ENCODE measurements at regions not wholly inside any gene's neighbourhood (a gene's known extent, or its start where the extent isn't known, plus 50 kb on each side); places are given as distances from the start of the nearest gene placed in this dataset.
"Not testable (repeated sequence)": the region's sequence is repeated elsewhere in the genome, so short reads cannot be mapped to it uniquely, and the experiment has no call there.

GRCh38 chr14:59017285-59017965, 171.0 kb upstream of the DAAM1 start:
- no peaks in the 10 kb centered on the region for H3K4me1 ChIP-seq (ENCODE audit: control insufficient read depth, insufficient read depth, low read length)
- no peaks in the 10 kb centered on the region for H3K27me3 ChIP-seq (ENCODE audit: control insufficient read depth, insufficient read depth, low read length)
- H3K36me3 ChIP-seq (ENCODE audit: control insufficient read depth, insufficient read depth, low read length) = no peaks in the 10 kb centered on the region
- H3K4me3 ChIP-seq (ENCODE audit: low read depth, low read length) = no peak overlapping the region
- no peaks in the 10 kb centered on the region for H3K9me3 ChIP-seq (ENCODE audit: control insufficient read depth, insufficient read depth, low read length)
- no peak overlapping the region for H3K9ac ChIP-seq (ENCODE audit: low read depth, low read length)

GRCh38 chr14:59018460-59018859, 170.0 kb upstream of the DAAM1 start:
- H3K9ac ChIP-seq (ENCODE audit: low read depth, low read length) = no peak overlapping the region
- H3K36me3 ChIP-seq (ENCODE audit: control insufficient read depth, insufficient read depth, low read length) = no peaks in the 10 kb centered on the region
- H3K27me3 ChIP-seq (ENCODE audit: control insufficient read depth, insufficient read depth, low read length) = no peaks in the 10 kb centered on the region
- H3K4me1 ChIP-seq (ENCODE audit: control insufficient read depth, insufficient read depth, low read length) = no peaks in the 10 kb centered on the region
- H3K4me3 ChIP-seq (ENCODE audit: low read depth, low read length) = no peak overlapping the region
- H3K9me3 ChIP-seq (ENCODE audit: control insufficient read depth, insufficient read depth, low read length) = no peaks in the 10 kb centered on the region

- Histone ChIP-seq H3K27me3 (ENCODE audit: control insufficient read depth, insufficient read depth, low read length) (no peaks in the 10 kb centered on the region), H3K9ac (ENCODE audit: low read depth, low read length) (no peak overlapping the region), H3K9me3 (ENCODE audit: control insufficient read depth, insufficient read depth, low read length) (no peaks in the 10 kb centered on the region), H3K36me3 (ENCODE audit: control insufficient read depth, insufficient read depth, low read length) (no peaks in the 10 kb centered on the region), H3K4me3 (ENCODE audit: low read depth, low read length) (no peak overlapping the region), H3K4me1 (ENCODE audit: control insufficient read depth, insufficient read depth, low read length) (no peaks in the 10 kb centered on the region)
Measured at GRCh38 chr14:59018978-59019377, 169.5 kb upstream of the DAAM1 start.

GRCh38 chr14:59020382-59020781, 168.1 kb upstream of the DAAM1 start:
- Histone ChIP-seq H3K9me3 (ENCODE audit: control insufficient read depth, insufficient read depth, low read length) (no peaks in the 10 kb centered on the region), H3K4me1 (ENCODE audit: control insufficient read depth, insufficient read depth, low read length) (no peaks in the 10 kb centered on the region), H3K27me3 (ENCODE audit: control insufficient read depth, insufficient read depth, low read length) (no peaks in the 10 kb centered on the region), H3K9ac (ENCODE audit: low read depth, low read length) (no peak overlapping the region), H3K36me3 (ENCODE audit: control insufficient read depth, insufficient read depth, low read length) (no peaks in the 10 kb centered on the region), H3K4me3 (ENCODE audit: low read depth, low read length) (no peak overlapping the region)

GRCh38 chr14:59022144-59022543, 166.3 kb upstream of the DAAM1 start:
- Histone ChIP-seq H3K27me3 (ENCODE audit: control insufficient read depth, insufficient read depth, low read length) (no peaks in the 10 kb centered on the region), H3K4me1 (ENCODE audit: control insufficient read depth, insufficient read depth, low read length) (no peaks in the 10 kb centered on the region), H3K4me3 (ENCODE audit: low read depth, low read length) (no peak overlapping the region), H3K9me3 (ENCODE audit: control insufficient read depth, insufficient read depth, low read length) (no peaks in the 10 kb centered on the region), H3K36me3 (ENCODE audit: control insufficient read depth, insufficient read depth, low read length) (no peaks in the 10 kb centered on the region), H3K9ac (ENCODE audit: low read depth, low read length) (no peak overlapping the region)

GRCh38 chr14:59026081-59026480, 162.4 kb upstream of the DAAM1 start:
- H3K9ac ChIP-seq (ENCODE audit: low read depth, low read length) = no peak overlapping the region
- H3K27me3 ChIP-seq (ENCODE audit: control insufficient read depth, insufficient read depth, low read length) = no peaks in the 10 kb centered on the region
- no peaks in the 10 kb centered on the region for H3K36me3 ChIP-seq (ENCODE audit: control insufficient read depth, insufficient read depth, low read length)
- peaks cover 3% of the 10 kb centered on the region for H3K4me1 ChIP-seq (ENCODE audit: control insufficient read depth, insufficient read depth, low read length)
- H3K4me3 ChIP-seq (ENCODE audit: low read depth, low read length) = no peak overlapping the region
- H3K9me3 ChIP-seq (ENCODE audit: control insufficient read depth, insufficient read depth, low read length) = no peaks in the 10 kb centered on the region

- not testable (repeated sequence) for H3K4me3 ChIP-seq (ENCODE audit: low read depth, low read length)
Measured at GRCh38 chr14:59026640-59027039, 161.8 kb upstream of the DAAM1 start.

GRCh38 chr14:59028476-59029202, 159.8 kb upstream of the DAAM1 start:
- Histone ChIP-seq H3K4me1 (ENCODE audit: control insufficient read depth, insufficient read depth, low read length) (peaks cover 3% of the 10 kb centered on the region), H3K9ac (ENCODE audit: low read depth, low read length) (no peak overlapping the region), H3K9me3 (ENCODE audit: control insufficient read depth, insufficient read depth, low read length) (no peaks in the 10 kb centered on the region), H3K4me3 (ENCODE audit: low read depth, low read length) (no peak overlapping the region), H3K27me3 (ENCODE audit: control insufficient read depth, insufficient read depth, low read length) (no peaks in the 10 kb centered on the region), H3K36me3 (ENCODE audit: control insufficient read depth, insufficient read depth, low read length) (no peaks in the 10 kb centered on the region)

More at GRCh38 chr14:59026640-59027039, 161.8 kb upstream of the DAAM1 start:
- H3K36me3 ChIP-seq (ENCODE audit: control insufficient read depth, insufficient read depth, low read length); H3K9me3 ChIP-seq (ENCODE audit: control insufficient read depth, insufficient read depth, low read length); H3K9ac ChIP-seq (ENCODE audit: low read depth, low read length); H3K4me1 ChIP-seq (ENCODE audit: control insufficient read depth, insufficient read depth, low read length); H3K27me3 ChIP-seq (ENCODE audit: control insufficient read depth, insufficient read depth, low read length): not testable (repeated sequence)

GRCh38 chr14:59032826-59033225, 155.6 kb upstream of the DAAM1 start:
- Histone ChIP-seq H3K36me3 (ENCODE audit: control insufficient read depth, insufficient read depth, low read length) (no peaks in the 10 kb centered on the region), H3K9me3 (ENCODE audit: control insufficient read depth, insufficient read depth, low read length) (no peaks in the 10 kb centered on the region), H3K9ac (ENCODE audit: low read depth, low read length) (no peak overlapping the region), H3K4me3 (ENCODE audit: low read depth, low read length) (no peak overlapping the region), H3K27me3 (ENCODE audit: control insufficient read depth, insufficient read depth, low read length) (no peaks in the 10 kb centered on the region), H3K4me1 (ENCODE audit: control insufficient read depth, insufficient read depth, low read length) (peaks cover 3% of the 10 kb centered on the region)

- no peaks in the 10 kb centered on the region for H3K36me3 ChIP-seq (ENCODE audit: control insufficient read depth, insufficient read depth, low read length)
- H3K4me3 ChIP-seq (ENCODE audit: low read depth, low read length) = no peak overlapping the region
- no peak overlapping the region for H3K9ac ChIP-seq (ENCODE audit: low read depth, low read length)
- no peaks in the 10 kb centered on the region for H3K27me3 ChIP-seq (ENCODE audit: control insufficient read depth, insufficient read depth, low read length)
- no peaks in the 10 kb centered on the region for H3K4me1 ChIP-seq (ENCODE audit: control insufficient read depth, insufficient read depth, low read length)
- no peaks in the 10 kb centered on the region for H3K9me3 ChIP-seq (ENCODE audit: control insufficient read depth, insufficient read depth, low read length)
Measured at GRCh38 chr14:59036134-59036533, 152.3 kb upstream of the DAAM1 start.

- no peaks in the 10 kb centered on the region for H3K36me3 ChIP-seq (ENCODE audit: control insufficient read depth, insufficient read depth, low read length)
- H3K9me3 ChIP-seq (ENCODE audit: control insufficient read depth, insufficient read depth, low read length) = no peaks in the 10 kb centered on the region
- H3K9ac ChIP-seq (ENCODE audit: low read depth, low read length) = no peak overlapping the region
- no peak overlapping the region for H3K4me3 ChIP-seq (ENCODE audit: low read depth, low read length)
- no peaks in the 10 kb centered on the region for H3K4me1 ChIP-seq (ENCODE audit: control insufficient read depth, insufficient read depth, low read length)
- H3K27me3 ChIP-seq (ENCODE audit: control insufficient read depth, insufficient read depth, low read length) = no peaks in the 10 kb centered on the region
Measured at GRCh38 chr14:59037086-59037485, 151.4 kb upstream of the DAAM1 start.

- Histone ChIP-seq H3K4me3 (ENCODE audit: low read depth, low read length) (no peak overlapping the region), H3K27me3 (ENCODE audit: control insufficient read depth, insufficient read depth, low read length) (no peaks in the 10 kb centered on the region), H3K9ac (ENCODE audit: low read depth, low read length) (no peak overlapping the region), H3K4me1 (ENCODE audit: control insufficient read depth, insufficient read depth, low read length) (no peaks in the 10 kb centered on the region), H3K9me3 (ENCODE audit: control insufficient read depth, insufficient read depth, low read length) (no peaks in the 10 kb centered on the region), H3K36me3 (ENCODE audit: control insufficient read depth, insufficient read depth, low read length) (no peaks in the 10 kb centered on the region)
Measured at GRCh38 chr14:59037620-59038019, 150.8 kb upstream of the DAAM1 start.

Measured in iPS-15b (cell line).